Psoas muscle (tissue), 7 donors: ENCODE measurements at regions not wholly inside any gene's neighbourhood (a gene's known extent, or its start where the extent isn't known, plus 50 kb on each side); places are given as distances from the start of the nearest gene placed in this dataset.

Source experiments
- ATAC-seq, 4 donors: fragments of 200-7000 bp; cut with Tn5 transposase; one replicate each; pipeline ENCODE4 v1.9.1; 2020; ENCODE audit warnings: moderate library complexity in 3 of 4, mild to moderate bottlenecking in 2 of 4
- DNase-seq, 2 donors: peaks; one replicate each; pipeline ENCODE4 v3.0.0-alpha.2; 2020
- H3K27ac ChIP-seq: fragments of 200-600 bp; one replicate; pipeline ENCODE4 v1.8.0; 2022
- H3K27me3 ChIP-seq, 3 donors: fragments of 200-600 bp in 1 of 3; one replicate each; pipeline versions ENCODE4 v1.6.1 to v1.8.0; 2013 to 2022; ENCODE audit warnings: low read length in 2 of 3, mild to moderate bottlenecking in 2 of 3, moderate library complexity in 1 of 3; ENCODE audit not compliant: insufficient read depth in 3 of 3
- H3K36me3 ChIP-seq, 2 donors: fragments of 200-600 bp in 1 of 2; one replicate each; pipeline versions ENCODE4 v1.6.1 to v1.8.0; 2013 to 2022; ENCODE audit warnings: low read depth in 1 of 2, mild to moderate bottlenecking in 1 of 2, moderate library complexity in 1 of 2; ENCODE audit not compliant: insufficient read depth in 1 of 2
- H3K4me1 ChIP-seq: fragments of 200-600 bp; one replicate; pipeline ENCODE4 v1.8.0; 2022
- H3K4me3 ChIP-seq: fragments of 200-600 bp; one replicate; pipeline ENCODE4 v1.8.0; 2022; ENCODE audit warnings: mild to moderate bottlenecking
- H3K9me3 ChIP-seq: fragments of 200-600 bp; one replicate; pipeline ENCODE4 v1.8.0; 2022
- CTCF ChIP-seq: fragments of 200-600 bp; IDR thresholded peaks from one replicate; pipeline ENCODE4 v1.8.0; 2022; ENCODE audit warnings: antibody characterized with exemption
- WGBS, 3 donors: extraction: QIAGEN DNeasy Blood & Tissue Kit; methylation state at CpG; one replicate each; pipeline versions ENCODE4 v1.1.6 to v1.1.7; 2013; 5-methylcytosine and 5-hydroxymethylcytosine counted together
- intact Hi-C, 2 donors: fragments of 100-400 bp; cut with DNase I; formaldehyde crosslinking; loops; one replicate each; pipeline versions ENCODE4 v1.11.0 to v1.14.2; 2022
- donor health status: healthy with polysubstance abuse.
- donor health status: DM: no; HTN: no; CAD: no; lungs with moderate emphysema.
- donor health status: Bipolar disorder and iron deficiency.
- donor health status: healthy.
- donor health status: DM: yes; HTN: yes; CAD: no.
- donor health status: DM: no; HTN: no; CAD: no.
- donor health status: DM: yes; HTN: yes; CAD: no.

- no peaks in the 10 kb centered on the region for H3K9me3 ChIP-seq
- 35 to 58% (median 41%) methylated on average over 3 of the region's 3 CpGs for WGBS, 3 donors
- no peak overlapping the region for H3K4me3 ChIP-seq
- ATAC-seq = no peak
- H3K27ac ChIP-seq = no peak overlapping the region
- peaks cover 0 to 3% (median 0%) of the 10 kb centered on the region in 3 donors for H3K27me3 ChIP-seq
- intact Hi-C loops = no loop called here
- H3K36me3 ChIP-seq = no peaks in the 10 kb centered on the region
- no peaks in the 10 kb centered on the region for H3K4me1 ChIP-seq
- DNase-seq = no peak
- no peak for TF ChIP-seq CTCF
These were observed 122.3 kb upstream of the STT3B start for GRCh38 chr3:31410411-31410810.

- ATAC-seq = no peak
- Histone ChIP-seq H3K4me3 (no peak overlapping the region), H3K36me3 (no peaks in the 10 kb centered on the region), H3K27ac (no peak overlapping the region), H3K4me1 (no peaks in the 10 kb centered on the region), H3K9me3 (no peaks in the 10 kb centered on the region), H3K27me3 (peaks cover 0 to 3% (median 0%) of the 10 kb centered on the region in 3 donors)
- intact Hi-C loops = no loop called here
- 96 to 100% (median 97%) methylated on average over 1 of the region's 1 CpG for WGBS, 3 donors
- no peak for TF ChIP-seq CTCF
- DNase-seq = no peak
These were observed 119.9 kb upstream of the STT3B start for GRCh38 chr3:31412832-31413231.

GRCh38 chr3:31413515-31413914 is 119.2 kb upstream of the STT3B start:
- Histone ChIP-seq H3K27ac (no peak overlapping the region), H3K27me3 (peaks cover 0 to 3% (median 0%) of the 10 kb centered on the region in 3 donors), H3K36me3 (no peaks in the 10 kb centered on the region), H3K4me3 (no peak overlapping the region), H3K4me1 (no peaks in the 10 kb centered on the region), H3K9me3 (no peaks in the 10 kb centered on the region)
- intact Hi-C loops = no loop called here
- ATAC-seq = no peak
- DNase-seq = no peak
- TF ChIP-seq CTCF = no peak

GRCh38 chr3:31416980-31417379 is 115.7 kb upstream of the STT3B start:
- Histone ChIP-seq H3K36me3 (no peaks in the 10 kb centered on the region), H3K4me3 (no peak overlapping the region), H3K27me3 (no peaks in the 10 kb centered on the region), H3K9me3 (no peaks in the 10 kb centered on the region), H3K27ac (no peak overlapping the region), H3K4me1 (no peaks in the 10 kb centered on the region)
- 64 to 68% (median 64%) methylated on average over 4 of the region's 4 CpGs for WGBS, 3 donors
- no peak for TF ChIP-seq CTCF
- ATAC-seq (no peak), DNase-seq (no peak)
- intact Hi-C loops = no loop called here

GRCh38 chr3:31417486-31417885 is 115.2 kb upstream of the STT3B start:
- TF ChIP-seq CTCF = no peak
- DNase-seq (no peak), ATAC-seq (no peak)
- intact Hi-C loops = no loop called here
- Histone ChIP-seq H3K4me3 (no peak overlapping the region), H3K27me3 (no peaks in the 10 kb centered on the region), H3K27ac (no peak overlapping the region), H3K36me3 (no peaks in the 10 kb centered on the region), H3K4me1 (no peaks in the 10 kb centered on the region), H3K9me3 (no peaks in the 10 kb centered on the region)
- 71 to 77% (median 76%) methylated on average over 1 of the region's 1 CpG for WGBS, 3 donors
